Fibroblast of lung (primary cell): ENCODE measurements at regions not wholly inside any gene's neighbourhood (a gene's known extent, or its start where the extent isn't known, plus 50 kb on each side); places are given as distances from the start of the nearest gene placed in this dataset.

Experiments used
- DNase-seq, 2 donors: peaks; one replicate each; pipeline versions ENCODE4 v3.0.0 to v3.0.0-alpha.2; 2010; ENCODE audit warnings: low read depth in 2 of 2
- H2AFZ ChIP-seq: 2 replicates; pipeline ENCODE4 v1.5.1; 2012; ENCODE audit warnings: low read length, control low read depth, inconsistent platforms
- H3K27ac ChIP-seq: 2 replicates; pipeline ENCODE4 v1.5.1; 2011; ENCODE audit warnings: low read length, control low read depth; ENCODE audit not compliant: insufficient read depth
- H3K27me3 ChIP-seq: 2 replicates; pipeline ENCODE4 v1.5.1; 2011; ENCODE audit warnings: mild to moderate bottlenecking, low read length; ENCODE audit not compliant: control insufficient read depth, insufficient read depth
- H3K36me3 ChIP-seq: 2 replicates; pipeline ENCODE4 v1.5.1; 2011; ENCODE audit warnings: low read length; ENCODE audit not compliant: control insufficient read depth, insufficient read depth
- H3K4me1 ChIP-seq: 2 replicates; pipeline ENCODE4 v1.5.1; 2011; ENCODE audit warnings: low read length; ENCODE audit not compliant: control insufficient read depth, insufficient read depth; ENCODE audit errors: extremely low read depth
- H3K4me2 ChIP-seq: 2 replicates; pipeline ENCODE4 v1.5.1; 2011; ENCODE audit warnings: low read length, control low read depth; ENCODE audit not compliant: insufficient read depth; ENCODE audit errors: extremely low read depth
- H3K4me3 ChIP-seq, 4 experiments: fragments of 200-600 bp in 1 of 4; sonication (generic) in 1 of 4; replicated peaks in 1 of 4; 2 replicates each; pipeline ENCODE4 v1.5.1; 2011 to 2016; ENCODE audit warnings: low read length in 4 of 4, low read depth in 3 of 4, mild to moderate bottlenecking in 3 of 4, control low read depth in 2 of 4, inconsistent platforms in 1 of 4, mixed read lengths in 1 of 4; ENCODE audit not compliant: insufficient read depth in 1 of 4; ENCODE audit errors: control extremely low read depth in 1 of 4
- H3K79me2 ChIP-seq: 2 replicates; pipeline ENCODE4 v1.5.1; 2012; ENCODE audit warnings: mild to moderate bottlenecking, low read length, inconsistent platforms; ENCODE audit not compliant: control insufficient read depth, insufficient read depth
- H3K9ac ChIP-seq: 2 replicates; pipeline ENCODE4 v1.5.1; 2011; ENCODE audit warnings: mild to moderate bottlenecking, low read length, control low read depth; ENCODE audit not compliant: insufficient read depth
- H3K9me3 ChIP-seq: 2 replicates; pipeline ENCODE4 v1.5.1; 2012; ENCODE audit warnings: low read depth, low read length; ENCODE audit not compliant: control insufficient read depth, insufficient read depth
- H4K20me1 ChIP-seq: 2 replicates; pipeline ENCODE4 v1.5.1; 2011; ENCODE audit warnings: low read length; ENCODE audit not compliant: control insufficient read depth, insufficient read depth; ENCODE audit errors: extremely low read depth
- EZH2 ChIP-seq: IDR thresholded peaks from 2 replicates; pipeline ENCODE4 v1.5.1; 2012; ENCODE audit warnings: low read length, control low read depth, mild to moderate bottlenecking; ENCODE audit errors: missing control alignments
- TF ChIP-seq, protein P1 (sequence below), 2 donors: IDR thresholded peaks in 1 of 2; conservative IDR thresholded peaks in 1 of 2; 1 replicate in 1 of 2; 2 replicates in 1 of 2; pipeline ENCODE4 v1.5.1; 2011 to 2012; ENCODE audit warnings: low read length in 2 of 2, control low read depth in 1 of 2, inconsistent platforms in 1 of 2, low read depth in 1 of 2, mild to moderate bottlenecking in 1 of 2

GRCh38 chr5:121693864-121694263, 157.8 kb upstream of the FTMT start:
- TF ChIP-seq, protein P1, sequence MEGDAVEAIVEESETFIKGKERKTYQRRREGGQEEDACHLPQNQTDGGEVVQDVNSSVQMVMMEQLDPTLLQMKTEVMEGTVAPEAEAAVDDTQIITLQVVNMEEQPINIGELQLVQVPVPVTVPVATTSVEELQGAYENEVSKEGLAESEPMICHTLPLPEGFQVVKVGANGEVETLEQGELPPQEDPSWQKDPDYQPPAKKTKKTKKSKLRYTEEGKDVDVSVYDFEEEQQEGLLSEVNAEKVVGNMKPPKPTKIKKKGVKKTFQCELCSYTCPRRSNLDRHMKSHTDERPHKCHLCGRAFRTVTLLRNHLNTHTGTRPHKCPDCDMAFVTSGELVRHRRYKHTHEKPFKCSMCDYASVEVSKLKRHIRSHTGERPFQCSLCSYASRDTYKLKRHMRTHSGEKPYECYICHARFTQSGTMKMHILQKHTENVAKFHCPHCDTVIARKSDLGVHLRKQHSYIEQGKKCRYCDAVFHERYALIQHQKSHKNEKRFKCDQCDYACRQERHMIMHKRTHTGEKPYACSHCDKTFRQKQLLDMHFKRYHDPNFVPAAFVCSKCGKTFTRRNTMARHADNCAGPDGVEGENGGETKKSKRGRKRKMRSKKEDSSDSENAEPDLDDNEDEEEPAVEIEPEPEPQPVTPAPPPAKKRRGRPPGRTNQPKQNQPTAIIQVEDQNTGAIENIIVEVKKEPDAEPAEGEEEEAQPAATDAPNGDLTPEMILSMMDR (conservative IDR thresholded peaks at IDR 0.05 in 1 of 2, IDR thresholded peaks at IDR 0.05 in 1 of 2; ENCODE audit: low read depth in 1 of 2, low read length in 2 of 2) = no peak
- TF ChIP-seq EZH2 = no peak
- Histone ChIP-seq H3K4me1 (no peaks in the 10 kb centered on the region), H2AFZ (no peak overlapping the region), H3K9me3 (no peaks in the 10 kb centered on the region), H3K27me3 (no peaks in the 10 kb centered on the region), H3K79me2 (no peaks in the 10 kb centered on the region), H3K4me2 (no peak overlapping the region), H3K27ac (no peak overlapping the region), H4K20me1 (no peaks in the 10 kb centered on the region), H3K4me3 (no peak overlapping the region), H3K9ac (no peak overlapping the region), H3K36me3 (no peaks in the 10 kb centered on the region)
- DNase-seq = peak; percentile 9 to 18

DNA sequence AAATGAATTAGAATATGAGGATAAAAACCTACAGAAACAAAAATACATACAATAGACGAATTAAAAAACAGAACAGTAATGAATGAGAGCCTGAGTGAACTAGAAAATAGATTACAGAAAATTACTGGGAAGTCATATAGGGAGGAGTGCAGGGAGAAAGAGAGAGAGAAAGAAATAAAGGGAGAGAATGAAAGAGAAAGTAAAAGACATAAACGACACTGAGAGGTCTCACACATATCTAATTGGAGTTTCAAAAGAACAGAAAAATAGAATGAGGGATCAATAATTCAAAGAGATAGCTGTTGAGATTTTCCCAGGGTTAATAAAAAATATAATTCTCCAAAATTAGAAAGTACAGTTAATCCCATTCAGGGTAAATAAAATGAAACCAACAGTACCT, 156.4 kb upstream of the FTMT start:
- Histone ChIP-seq H3K4me2 (no peak overlapping the region), H3K4me3 (peak overlapping the region in 1 of 4 experiments; percentile 34)

DNA sequence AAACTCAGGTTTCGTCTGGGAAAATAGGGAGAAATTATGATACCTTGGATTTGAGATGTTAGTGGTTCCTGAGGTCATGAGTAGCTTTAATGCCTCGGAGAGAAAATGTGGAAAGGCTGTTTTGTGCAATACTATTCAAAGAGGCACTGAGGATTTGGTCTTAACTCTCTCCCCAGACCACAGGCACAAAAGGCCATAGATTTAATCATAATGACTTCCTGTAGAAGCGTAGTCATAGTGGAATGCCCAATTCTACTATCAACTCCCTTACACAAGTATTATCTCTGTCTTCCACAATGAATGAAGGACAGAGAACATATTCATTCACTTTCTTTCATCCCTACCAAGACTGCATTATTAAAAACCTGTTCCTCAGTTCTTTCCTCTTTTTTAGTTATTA, 153.0 kb upstream of the FTMT start:
- no peak for DNase-seq
- Histone ChIP-seq H3K36me3 (no peaks in the 10 kb centered on the region), H3K27ac (no peak overlapping the region), H2AFZ (no peak overlapping the region), H3K9me3 (no peaks in the 10 kb centered on the region), H3K4me3 (no peak overlapping the region), H3K4me2 (no peak overlapping the region), H4K20me1 (no peaks in the 10 kb centered on the region), H3K4me1 (no peaks in the 10 kb centered on the region), H3K9ac (no peak overlapping the region), H3K27me3 (no peaks in the 10 kb centered on the region), H3K79me2 (no peaks in the 10 kb centered on the region)
- TF ChIP-seq EZH2 = no peak
- TF ChIP-seq, protein P1 (conservative IDR thresholded peaks at IDR 0.05 in 1 of 2, IDR thresholded peaks at IDR 0.05 in 1 of 2; ENCODE audit: low read depth in 1 of 2, low read length in 2 of 2) = no peak

More for the DNA sequence above, 156.4 kb upstream of the FTMT start:
- Histone ChIP-seq H3K27me3 (no peaks in the 10 kb centered on the region), H3K4me1 (no peaks in the 10 kb centered on the region), H3K27ac (no peak overlapping the region), H2AFZ (no peak overlapping the region), H3K36me3 (no peaks in the 10 kb centered on the region), H3K9me3 (no peaks in the 10 kb centered on the region), H3K79me2 (no peaks in the 10 kb centered on the region), H3K9ac (no peak overlapping the region), H4K20me1 (no peaks in the 10 kb centered on the region)
- TF ChIP-seq, protein P1 (conservative IDR thresholded peaks at IDR 0.05 in 1 of 2, IDR thresholded peaks at IDR 0.05 in 1 of 2; ENCODE audit: low read depth in 1 of 2, low read length in 2 of 2) = no peak
- no peak for TF ChIP-seq EZH2
- no peak for DNase-seq
